Activated naive CD8-positive, alpha-beta T cell treated with anti-CD3 and anti-CD28 coated beads, Interleukin-2, amount 50 U/mL, for 24 hours (primary cell): ENCODE measurements at regions not wholly inside any gene's neighbourhood (a gene's known extent, or its start where the extent isn't known, plus 50 kb on each side); places are given as distances from the start of the nearest gene placed in this dataset.
"Not testable (repeated sequence)": the region's sequence is repeated elsewhere in the genome, so short reads cannot be mapped to it uniquely, and the experiment has no call there.

ENCODE experiments used
- ATAC-seq: fragments of 150-1000 bp; cut with Tn5 transposase; one replicate; pipeline ENCODE4 v1.10.0; 2021
- DNase-seq: peaks from one replicate; pipeline ENCODE4 v3.0.0; 2021
- H3K27ac Mint-ChIP-seq: one replicate; pipeline ENCODE4 v1.8.0; 2021; ENCODE audit warnings: mild to moderate bottlenecking, mixed read lengths
- H3K27me3 Mint-ChIP-seq: one replicate; pipeline ENCODE4 v1.8.0; 2021; ENCODE audit warnings: mixed read lengths
- H3K36me3 Mint-ChIP-seq: one replicate; pipeline ENCODE4 v1.8.0; 2021; ENCODE audit warnings: low read depth, mixed read lengths
- H3K4me1 Mint-ChIP-seq: one replicate; pipeline ENCODE4 v1.8.0; 2021; ENCODE audit warnings: mixed read lengths
- H3K4me3 Mint-ChIP-seq: one replicate; pipeline ENCODE4 v1.8.0; 2021; ENCODE audit warnings: mild to moderate bottlenecking, moderate library complexity, mixed read lengths
- H3K9me3 Mint-ChIP-seq: one replicate; pipeline ENCODE4 v1.8.0; 2021; ENCODE audit warnings: mixed read lengths

GRCh38 chr5:176103083-176103482, 135.0 kb upstream of the THOC3 start:
- H3K36me3 Mint-ChIP-seq: not testable (repeated sequence)

GRCh38 chr5:176112888-176113287, 125.3 kb upstream of the SIMC1 start:
- H3K27ac Mint-ChIP-seq, H3K4me3 Mint-ChIP-seq, H3K4me1 Mint-ChIP-seq, H3K36me3 Mint-ChIP-seq, H3K9me3 Mint-ChIP-seq, DNase-seq, H3K27me3 Mint-ChIP-seq, ATAC-seq: not testable (repeated sequence)

More at GRCh38 chr5:176103083-176103482, 135.0 kb upstream of the THOC3 start:
- not testable (repeated sequence) for DNase-seq, ATAC-seq, H3K27ac Mint-ChIP-seq, H3K4me1 Mint-ChIP-seq, H3K27me3 Mint-ChIP-seq, H3K4me3 Mint-ChIP-seq, H3K9me3 Mint-ChIP-seq

GRCh38 chr5:176113673-176114335, 124.4 kb upstream of the SIMC1 start:
- not testable (repeated sequence) for ATAC-seq

DNA sequence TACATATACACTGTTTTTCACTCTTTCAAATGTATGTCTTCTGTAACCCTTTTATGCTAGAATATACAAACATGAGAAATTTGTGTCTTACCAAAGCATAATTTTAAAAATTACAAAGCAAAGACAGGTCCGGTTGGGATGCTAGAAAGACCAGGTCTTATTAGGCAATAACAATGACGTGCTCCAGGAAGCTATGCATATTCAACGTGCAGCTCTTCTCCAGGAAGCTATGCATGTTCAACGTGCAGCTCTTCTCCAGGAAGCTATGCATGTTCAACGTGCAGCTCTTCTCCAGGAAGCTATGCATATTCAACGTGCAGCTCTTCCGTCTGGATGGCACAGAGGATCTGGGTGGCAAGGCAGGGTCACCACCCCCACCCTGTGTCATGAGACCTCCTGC, 123.4 kb upstream of the SIMC1 start:
- DNase-seq, H3K4me1 Mint-ChIP-seq, H3K27me3 Mint-ChIP-seq, H3K9me3 Mint-ChIP-seq, ATAC-seq, H3K36me3 Mint-ChIP-seq, H3K4me3 Mint-ChIP-seq, H3K27ac Mint-ChIP-seq: not testable (repeated sequence)

More at GRCh38 chr5:176113673-176114335, 124.4 kb upstream of the SIMC1 start:
- not testable (repeated sequence) for H3K9me3 Mint-ChIP-seq, DNase-seq, H3K27ac Mint-ChIP-seq, H3K36me3 Mint-ChIP-seq, H3K4me3 Mint-ChIP-seq, H3K4me1 Mint-ChIP-seq, H3K27me3 Mint-ChIP-seq

DNA sequence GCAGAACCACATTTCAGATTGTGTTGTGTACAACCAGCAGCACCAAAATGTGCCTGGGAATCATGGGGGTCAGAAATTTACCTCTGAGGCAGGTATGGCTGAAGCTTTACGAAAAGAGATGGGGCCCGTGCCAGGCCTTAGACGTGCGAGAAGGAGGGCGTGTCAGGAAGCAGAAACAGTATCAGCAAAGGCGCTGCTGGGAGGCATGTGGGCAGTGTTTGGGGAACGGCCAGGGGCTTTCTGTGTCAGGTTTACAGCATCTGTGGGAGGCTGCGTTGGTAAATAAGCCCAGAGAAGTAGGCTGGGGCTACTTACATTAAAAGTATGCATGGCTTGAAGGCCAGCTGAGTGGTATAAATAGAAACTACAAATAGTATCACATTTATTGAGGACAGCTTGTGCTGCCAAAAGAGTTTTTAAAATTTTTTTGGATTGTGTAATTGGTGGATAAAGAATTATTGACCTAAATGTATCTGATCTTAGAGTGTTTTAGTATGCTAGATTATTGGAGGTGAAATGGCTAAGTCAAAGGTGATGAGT, 120.5 kb upstream of the SIMC1 start:
- not testable (repeated sequence) for H3K27ac Mint-ChIP-seq, ATAC-seq, H3K36me3 Mint-ChIP-seq, DNase-seq, H3K4me1 Mint-ChIP-seq, H3K9me3 Mint-ChIP-seq, H3K27me3 Mint-ChIP-seq, H3K4me3 Mint-ChIP-seq

DNA sequence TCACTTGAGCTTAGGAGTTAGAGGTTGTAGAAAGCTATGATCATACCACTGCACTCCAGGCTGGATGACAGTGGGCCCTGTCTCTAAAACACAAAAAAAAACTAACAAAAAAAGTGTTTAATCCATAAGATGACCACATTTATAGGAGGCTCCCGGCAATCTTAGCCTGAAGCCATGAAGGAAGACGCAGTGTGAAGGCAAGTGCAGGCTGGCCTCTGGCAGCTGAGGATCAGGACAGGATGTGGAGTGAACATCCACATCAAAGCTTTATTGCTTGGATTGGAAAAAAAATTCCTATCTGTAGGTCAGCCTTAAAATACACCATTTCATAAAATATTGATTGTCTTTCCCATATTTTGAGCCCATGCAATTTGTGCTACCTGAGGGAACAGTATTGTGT, 115.9 kb upstream of the SIMC1 start:
- not testable (repeated sequence) for DNase-seq, ATAC-seq, H3K27ac Mint-ChIP-seq, H3K27me3 Mint-ChIP-seq, H3K9me3 Mint-ChIP-seq, H3K36me3 Mint-ChIP-seq, H3K4me1 Mint-ChIP-seq, H3K4me3 Mint-ChIP-seq

GRCh38 chr5:176124120-176124519, 114.1 kb upstream of the SIMC1 start:
- not testable (repeated sequence) for H3K27me3 Mint-ChIP-seq, H3K9me3 Mint-ChIP-seq, ATAC-seq, H3K4me1 Mint-ChIP-seq, DNase-seq, H3K36me3 Mint-ChIP-seq, H3K4me3 Mint-ChIP-seq, H3K27ac Mint-ChIP-seq

DNA sequence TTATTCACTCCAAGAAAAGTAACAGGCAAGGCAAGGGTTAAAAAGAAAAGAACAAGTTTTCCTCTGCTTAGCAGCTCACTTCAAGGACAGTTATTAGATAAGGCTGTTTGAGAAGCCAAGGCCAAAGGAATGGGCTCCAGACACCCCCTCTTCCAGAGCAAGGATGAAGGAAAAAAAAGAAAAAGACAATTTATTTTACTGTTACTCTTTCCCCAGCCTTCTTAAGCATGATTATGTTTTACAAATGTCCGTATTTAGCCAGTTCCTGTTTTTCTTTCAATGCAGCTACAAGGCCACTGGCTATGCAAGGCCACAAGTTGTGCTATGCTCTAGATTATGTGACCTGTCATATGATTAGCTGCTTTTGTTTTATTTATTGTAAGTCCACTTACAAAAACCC, 106.5 kb upstream of the SIMC1 start:
- ATAC-seq: no peak
- no peak for DNase-seq
- Mint-ChIP-seq H3K4me3 (no peak overlapping the region), H3K4me1 (peaks cover 17% of the 10 kb centered on the region), H3K36me3 (no peaks in the 10 kb centered on the region), H3K27ac (no peak overlapping the region), H3K27me3 (peaks cover 18% of the 10 kb centered on the region), H3K9me3 (no peaks in the 10 kb centered on the region)

GRCh38 chr5:176132471-176133288, 105.5 kb upstream of the SIMC1 start:
- Mint-ChIP-seq H3K4me3 (peak overlapping the region; percentile 69), H3K9me3 (no peaks in the 10 kb centered on the region), H3K27ac (no peak overlapping the region), H3K27me3 (peaks cover 18% of the 10 kb centered on the region), H3K4me1 (peaks cover 17% of the 10 kb centered on the region), H3K36me3 (no peaks in the 10 kb centered on the region)
- ATAC-seq: peak; percentile 39
- no peak for DNase-seq

GRCh38 chr5:176133289-176133870, 104.8 kb upstream of the SIMC1 start:
- Mint-ChIP-seq H3K4me1 (peaks cover 17% of the 10 kb centered on the region), H3K36me3 (no peaks in the 10 kb centered on the region), H3K27ac (no peak overlapping the region), H3K4me3 (peak overlapping the region; percentile 69), H3K27me3 (peaks cover 18% of the 10 kb centered on the region), H3K9me3 (no peaks in the 10 kb centered on the region)
- ATAC-seq (peak; percentile 59), DNase-seq (peak; percentile 25)

GRCh38 chr5:176133877-176134276, 104.3 kb upstream of the SIMC1 start:
- DNase-seq (no peak), ATAC-seq (peak; percentile 47)
- peaks cover 18% of the 10 kb centered on the region for H3K27me3 Mint-ChIP-seq
- peaks cover 17% of the 10 kb centered on the region for H3K4me1 Mint-ChIP-seq
- H3K4me3 Mint-ChIP-seq: peak overlapping the region; percentile 69
- H3K9me3 Mint-ChIP-seq: no peaks in the 10 kb centered on the region
- no peaks in the 10 kb centered on the region for H3K36me3 Mint-ChIP-seq
- H3K27ac Mint-ChIP-seq: no peak overlapping the region

DNA sequence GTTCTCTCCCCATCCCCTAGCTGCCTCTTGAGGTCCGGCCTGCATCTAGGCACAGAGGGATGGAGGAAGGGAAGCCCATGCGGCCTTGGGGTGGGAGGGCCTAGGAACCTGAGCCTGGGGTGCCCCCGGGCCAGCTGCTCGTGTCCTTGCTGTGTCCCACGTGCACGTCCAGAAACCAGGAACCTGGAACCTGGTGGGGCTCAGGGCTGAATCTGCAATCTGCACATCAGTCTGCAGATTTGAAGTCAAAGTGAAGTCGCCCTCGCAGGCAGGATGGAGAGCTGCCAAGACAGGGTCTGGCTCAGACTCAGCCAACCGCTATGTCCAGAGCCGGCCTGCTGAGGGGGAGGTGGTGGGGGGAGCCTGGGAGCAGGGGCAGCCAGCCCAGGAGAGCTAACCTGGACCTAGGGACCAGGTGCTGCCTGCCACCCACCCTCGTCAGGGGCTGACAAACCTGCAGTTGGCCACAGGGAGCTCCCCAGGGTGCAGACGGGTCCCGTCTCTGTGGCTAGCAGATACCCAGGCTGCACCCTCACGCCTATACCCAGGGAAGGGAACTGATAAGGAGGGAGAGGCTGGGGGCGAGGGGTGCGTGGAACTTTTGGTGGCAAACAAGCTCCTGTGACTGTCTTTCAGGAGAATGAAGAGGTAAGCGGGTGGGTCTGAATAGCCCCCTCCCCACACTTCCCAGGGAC, 103.5 kb upstream of the SIMC1 start:
- no peaks in the 10 kb centered on the region for H3K36me3 Mint-ChIP-seq
- H3K4me3 Mint-ChIP-seq: peak overlapping the region; percentile 69
- no peak overlapping the region for H3K27ac Mint-ChIP-seq
- H3K4me1 Mint-ChIP-seq: peaks cover 19% of the 10 kb centered on the region
- ATAC-seq (peak; percentile 22), DNase-seq (no peak)
- H3K27me3 Mint-ChIP-seq: peaks cover 18% of the 10 kb centered on the region
- no peaks in the 10 kb centered on the region for H3K9me3 Mint-ChIP-seq

DNA sequence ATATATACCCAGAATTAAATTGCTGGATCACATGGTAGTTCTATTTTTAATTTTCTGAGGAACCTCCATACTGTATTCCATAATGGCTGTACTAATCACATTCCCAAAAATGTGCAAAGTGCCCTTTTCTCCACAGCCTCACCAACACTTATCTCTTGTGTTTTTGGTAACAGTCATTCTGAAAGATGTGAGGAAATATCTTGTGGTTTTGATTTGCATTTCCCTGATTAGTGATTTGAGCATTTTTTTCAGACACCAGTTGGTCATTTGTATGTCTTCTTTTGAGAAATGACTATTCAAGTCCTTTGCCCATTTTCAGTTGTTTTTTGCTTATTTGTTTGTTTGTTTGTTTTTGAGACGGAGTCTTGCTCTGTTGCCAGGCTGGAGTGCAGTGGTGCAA, 98.1 kb upstream of the SIMC1 start:
- H3K27ac Mint-ChIP-seq: peak overlapping the region; percentile 41
- H3K9me3 Mint-ChIP-seq: peaks cover 15% of the 10 kb centered on the region
- ATAC-seq: peak; percentile 43
- H3K4me3 Mint-ChIP-seq, DNase-seq, H3K36me3 Mint-ChIP-seq, H3K27me3 Mint-ChIP-seq: not testable (repeated sequence)
- H3K4me1 Mint-ChIP-seq: peaks cover 11% of the 10 kb centered on the region

GRCh38 chr5:176144508-176144907, 93.7 kb upstream of the SIMC1 start:
- peaks cover 15% of the 10 kb centered on the region for H3K9me3 Mint-ChIP-seq
- H3K36me3 Mint-ChIP-seq: peaks cover 3% of the 10 kb centered on the region
- H3K27me3 Mint-ChIP-seq: peaks cover 14% of the 10 kb centered on the region
- no peak overlapping the region for H3K4me3 Mint-ChIP-seq
- no peak for ATAC-seq
- H3K4me1 Mint-ChIP-seq: peaks cover 11% of the 10 kb centered on the region
- no peak for DNase-seq
- no peak overlapping the region for H3K27ac Mint-ChIP-seq
